ENCODE measurements at regions not wholly inside any gene's neighbourhood (a gene's known extent, or its start where the extent isn't known, plus 50 kb on each side); places are given as distances from the start of the nearest gene placed in this dataset.

- TF ChIP-seq CTCF (IDR thresholded peaks at IDR 0.05) (no peak), ZFX (IDR thresholded peaks at IDR 0.05; ENCODE audit: borderline replicate concordance) (no peak)
These were observed 108.5 kb downstream of the USP22 start for GRCh38 chr17:20934288-20934687.
